ENCODE measurements at regions not wholly inside any gene's neighbourhood (a gene's known extent, or its start where the extent isn't known, plus 50 kb on each side); places are given as distances from the start of the nearest gene placed in this dataset.
"Not testable (repeated sequence)": the region's sequence is repeated elsewhere in the genome, so short reads cannot be mapped to it uniquely, and the experiment has no call there.

DNA sequence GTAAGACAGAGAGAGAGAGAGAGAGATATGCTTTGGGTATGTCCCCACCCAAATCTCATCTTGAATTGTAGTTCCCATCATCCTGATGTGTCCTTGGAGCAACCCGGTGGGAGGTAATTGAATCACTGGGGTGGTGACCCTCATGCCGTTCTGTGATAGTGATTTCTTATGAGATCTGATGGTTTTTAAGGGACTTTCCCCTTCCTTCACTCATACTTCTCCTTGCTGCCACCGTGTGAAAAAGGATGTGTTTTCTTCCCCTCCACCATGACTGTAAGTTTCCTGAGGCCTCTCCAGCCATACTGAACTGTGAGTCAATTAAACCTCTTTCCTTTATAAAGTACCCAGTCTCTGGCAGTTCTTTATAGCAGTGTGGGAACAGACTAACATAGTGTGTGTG lies 60.3 kb downstream of the EOMES start:
- no peak for DNase-seq (ENCODE audit: extremely low read depth in 1 of 2, low read depth in 1 of 2)

- DNase-seq (ENCODE audit: extremely low read depth in 1 of 2, low read depth in 1 of 2) = no peak
Observed at GRCh38 chr3:27659279-27660021, 62.7 kb downstream of the EOMES start.

DNA sequence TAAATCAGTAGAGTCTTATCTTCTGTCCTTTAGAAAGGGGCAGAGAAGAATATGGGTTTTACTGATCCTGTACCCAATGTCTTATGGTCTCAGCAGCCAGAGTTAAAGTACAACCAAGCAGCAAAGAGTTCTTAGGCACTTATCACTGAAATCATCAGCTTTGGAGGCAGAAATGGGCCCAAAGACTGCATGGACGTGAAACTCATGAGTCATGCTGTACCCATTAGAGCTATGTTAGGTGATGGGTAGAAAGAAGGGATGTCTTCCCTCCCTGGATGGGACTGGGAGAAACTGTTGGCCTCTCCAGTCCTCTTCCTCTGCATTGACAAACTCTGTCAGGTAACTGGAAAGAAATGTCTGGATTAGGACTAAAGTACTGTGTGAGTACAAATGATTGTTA lies 63.4 kb downstream of the EOMES start:
- DNase-seq (ENCODE audit: extremely low read depth in 1 of 2, low read depth in 1 of 2) = no peak

GRCh38 chr3:27657871-27658270 lies 64.3 kb downstream of the EOMES start:
- no peak for DNase-seq (ENCODE audit: extremely low read depth in 1 of 2, low read depth in 1 of 2)

GRCh38 chr3:27657404-27657803 lies 64.7 kb downstream of the EOMES start:
- DNase-seq (ENCODE audit: extremely low read depth in 1 of 2, low read depth in 1 of 2) = no peak

- no peak for DNase-seq (ENCODE audit: extremely low read depth in 1 of 2, low read depth in 1 of 2)
Observed at GRCh38 chr3:27656790-27657189, 65.3 kb downstream of the EOMES start.

- DNase-seq (ENCODE audit: extremely low read depth in 1 of 2, low read depth in 1 of 2) = no peak
Observed at GRCh38 chr3:27655547-27655946, 66.6 kb downstream of the EOMES start.

GRCh38 chr3:27653803-27654558 lies 68.1 kb downstream of the EOMES start:
- no peak for DNase-seq (ENCODE audit: extremely low read depth in 1 of 2, low read depth in 1 of 2)

GRCh38 chr3:27649277-27649676 lies 72.8 kb downstream of the EOMES start:
- DNase-seq (ENCODE audit: extremely low read depth in 1 of 2, low read depth in 1 of 2) = no peak

GRCh38 chr3:27646896-27647295 lies 75.2 kb downstream of the EOMES start:
- no peak for DNase-seq (ENCODE audit: extremely low read depth in 1 of 2, low read depth in 1 of 2)

- no peak for DNase-seq (ENCODE audit: extremely low read depth in 1 of 2, low read depth in 1 of 2)
Observed at GRCh38 chr3:27644941-27645340, 77.2 kb downstream of the EOMES start.

DNA sequence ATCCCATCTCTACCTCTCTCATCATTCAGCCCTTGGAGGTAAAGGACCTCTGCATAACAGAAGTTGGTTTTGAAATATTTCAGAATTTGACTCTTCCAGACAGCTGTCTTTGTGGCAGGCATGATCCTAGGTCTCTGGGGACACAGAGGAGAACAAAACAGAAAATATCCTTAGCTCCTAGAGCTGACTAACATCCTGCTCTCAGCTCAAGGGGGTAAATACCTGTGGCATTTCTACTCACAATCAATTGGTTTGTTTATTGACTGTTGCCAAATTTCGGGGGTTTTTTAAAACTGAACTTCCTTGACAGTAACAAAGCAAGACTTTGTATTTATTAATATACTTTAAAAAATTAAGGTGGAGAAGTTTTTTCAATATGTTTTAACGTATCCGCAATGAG lies 78.8 kb downstream of the EOMES start:
- DNase-seq (ENCODE audit: extremely low read depth in 1 of 2, low read depth in 1 of 2) = no peak

DNA sequence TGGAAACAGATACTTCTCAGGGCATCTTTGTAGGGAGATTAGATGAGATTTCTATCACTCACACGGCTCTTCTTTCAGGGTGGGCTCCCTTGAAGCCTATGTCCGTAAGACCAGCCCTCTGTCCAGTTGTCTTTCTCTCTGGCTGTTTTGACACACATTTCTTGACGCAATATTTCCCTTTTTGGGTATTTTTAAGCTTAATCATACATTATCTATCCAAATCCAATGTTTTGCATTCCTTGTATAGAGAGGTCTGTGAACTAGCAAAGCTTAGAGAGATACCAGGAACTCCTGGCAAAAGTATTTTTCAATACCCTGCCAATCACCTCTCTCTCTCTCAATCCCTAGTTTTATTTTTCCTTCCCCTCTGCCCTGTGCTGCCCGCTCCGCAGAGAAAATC lies 79.3 kb downstream of the EOMES start:
- no peak for DNase-seq (ENCODE audit: extremely low read depth in 1 of 2, low read depth in 1 of 2)

DNA sequence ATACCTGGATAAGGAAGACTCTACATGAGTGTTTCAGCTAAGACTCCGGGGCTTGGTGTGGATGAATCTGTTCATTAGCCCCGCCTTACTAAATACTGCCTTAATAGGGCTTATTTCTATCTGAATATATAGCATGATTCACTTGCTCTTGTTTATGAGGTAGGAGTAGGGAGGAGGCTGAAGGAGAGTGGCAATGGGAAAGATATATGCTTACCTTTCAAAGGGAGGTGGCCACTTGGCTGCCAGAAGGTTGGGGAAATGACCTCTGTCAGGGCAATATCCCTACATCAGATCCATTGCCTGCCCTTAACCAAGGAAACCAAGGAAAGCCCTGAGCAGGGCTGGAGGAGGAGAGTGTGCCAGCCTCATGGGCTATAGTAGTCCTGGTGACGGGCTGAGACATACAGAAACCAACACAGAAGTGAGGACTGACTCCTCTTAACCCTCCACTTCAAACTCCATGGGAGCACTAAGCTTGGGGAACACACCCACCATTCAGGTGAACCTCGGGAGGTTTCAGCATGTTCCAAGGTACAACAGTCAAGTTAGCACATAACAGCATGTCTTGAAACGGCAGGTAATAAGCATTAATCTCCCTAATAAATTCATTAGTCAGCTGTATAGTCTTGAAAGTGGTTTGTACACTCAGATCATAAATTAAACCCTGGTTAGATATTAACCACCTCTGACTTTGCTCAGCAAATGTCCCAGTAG lies 80.1 kb downstream of the EOMES start:
- no peak for DNase-seq (ENCODE audit: extremely low read depth in 1 of 2, low read depth in 1 of 2)

DNA sequence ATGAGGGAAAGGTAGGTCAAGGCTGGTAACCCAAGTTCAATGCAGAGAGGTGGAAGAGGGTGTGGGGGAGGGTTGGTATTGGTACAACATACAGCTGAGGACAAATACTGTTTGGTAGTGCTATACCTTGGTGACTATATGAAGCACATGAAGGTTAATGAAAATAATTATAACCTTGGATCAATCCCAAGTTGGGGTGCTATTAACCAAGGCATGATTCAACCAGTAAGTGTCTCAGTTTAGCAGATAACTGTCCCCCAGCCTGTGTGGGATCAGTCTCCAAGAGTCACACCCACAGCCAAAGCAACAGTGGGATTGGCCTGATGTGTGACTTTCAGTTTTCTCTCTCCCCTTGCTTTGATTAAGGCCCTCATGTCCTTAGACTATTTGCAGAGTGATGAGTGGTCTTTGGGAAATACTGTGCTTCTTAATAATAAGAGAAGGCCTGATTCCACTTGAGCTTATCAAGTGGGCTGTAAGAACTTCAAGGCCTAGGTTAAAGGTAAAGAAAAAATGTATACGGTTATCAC lies 80.8 kb downstream of the EOMES start:
- no peak for DNase-seq (ENCODE audit: extremely low read depth in 1 of 2, low read depth in 1 of 2)

GRCh38 chr3:27639271-27639670 lies 82.9 kb downstream of the EOMES start:
- no peak for DNase-seq (ENCODE audit: extremely low read depth in 1 of 2, low read depth in 1 of 2)

DNA sequence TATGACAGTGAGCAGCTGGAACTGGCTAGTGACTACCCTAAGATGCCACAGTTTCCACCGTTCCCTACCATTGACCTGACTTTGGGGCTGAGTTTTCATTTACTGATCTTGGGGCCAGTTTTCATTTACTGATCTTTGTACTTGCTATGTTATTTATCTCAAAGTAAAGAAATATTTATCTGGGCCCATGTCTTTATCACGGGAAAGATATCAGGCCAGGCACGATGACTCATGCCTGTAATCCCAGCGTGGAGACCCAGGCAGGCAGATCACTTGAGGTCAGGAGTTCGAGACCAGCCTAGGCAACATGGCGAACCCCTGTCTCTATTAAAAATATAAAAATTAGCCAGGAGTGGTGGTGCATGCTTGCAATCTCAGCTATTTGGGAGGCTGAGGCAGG lies 83.5 kb downstream of the EOMES start:
- DNase-seq (ENCODE audit: extremely low read depth in 1 of 2, low read depth in 1 of 2) = no peak

DNA sequence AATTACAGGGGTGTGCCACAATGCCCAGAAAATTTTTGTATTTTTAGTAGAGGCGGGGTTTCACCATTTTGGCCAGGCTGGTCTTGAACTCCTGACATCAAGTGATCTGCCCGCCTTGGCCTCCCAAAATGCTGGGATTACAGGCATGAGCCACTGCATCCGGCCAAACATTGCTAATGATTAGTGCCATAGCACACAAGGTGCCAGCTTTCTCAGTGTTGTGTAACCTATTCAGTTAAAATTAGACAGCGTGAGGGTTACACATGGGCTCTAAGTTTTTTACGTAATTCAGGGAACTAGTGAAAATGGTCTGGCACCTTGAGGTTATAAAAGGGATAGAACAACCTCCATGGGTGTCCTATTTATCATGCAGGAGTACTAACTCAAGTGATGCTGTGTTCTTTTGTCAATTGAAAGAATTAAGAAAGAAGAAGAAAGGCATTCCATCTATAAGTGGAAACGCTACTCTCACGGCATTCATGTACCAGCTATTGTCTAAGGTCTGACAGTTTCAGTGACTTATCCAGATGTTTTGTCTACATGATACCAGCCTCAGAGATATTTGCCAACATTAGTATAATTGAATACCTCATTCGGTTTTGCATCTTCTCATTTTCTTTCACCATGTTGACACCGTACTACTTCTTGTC lies 84.7 kb downstream of the EOMES start:
- no peak for DNase-seq (ENCODE audit: extremely low read depth in 1 of 2, low read depth in 1 of 2)

GRCh38 chr3:27635006-27635405 lies 87.1 kb downstream of the EOMES start:
- not testable (repeated sequence) for DNase-seq (ENCODE audit: extremely low read depth in 1 of 2, low read depth in 1 of 2)

DNA sequence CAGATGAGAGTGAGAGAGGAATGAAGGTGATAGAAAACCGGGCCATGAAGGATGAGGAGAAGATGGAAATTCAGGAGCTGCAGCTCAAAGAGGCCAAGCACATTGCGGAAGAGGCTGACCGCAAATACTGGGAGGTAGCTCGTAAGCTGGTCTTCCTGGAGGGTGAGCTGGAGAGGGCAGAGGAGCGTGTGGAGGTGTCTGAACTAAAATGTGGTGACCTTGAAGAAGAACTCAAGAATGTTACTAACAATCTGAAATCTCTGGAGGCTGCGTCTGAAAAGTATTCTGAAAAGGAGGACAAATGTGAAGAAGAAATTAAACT lies 88.9 kb downstream of the EOMES start:
- no peak for DNase-seq (ENCODE audit: extremely low read depth in 1 of 2, low read depth in 1 of 2)
